H1 (cell line): ENCODE measurements at regions not wholly inside any gene's neighbourhood (a gene's known extent, or its start where the extent isn't known, plus 50 kb on each side); places are given as distances from the start of the nearest gene placed in this dataset.

Experiments
- CREB1 ChIP-seq: IDR thresholded peaks from 2 replicates; pipeline ENCODE4 v1.6.1; 2012; ENCODE audit warnings: inconsistent platforms
- PHF8 ChIP-seq: fragments of 200-600 bp; sonication (generic); conservative IDR thresholded peaks from 2 replicates; pipeline ENCODE4 v1.7.1; 2012; ENCODE audit warnings: low read depth, mild to moderate bottlenecking, inconsistent platforms, low read length, moderate library complexity

DNA sequence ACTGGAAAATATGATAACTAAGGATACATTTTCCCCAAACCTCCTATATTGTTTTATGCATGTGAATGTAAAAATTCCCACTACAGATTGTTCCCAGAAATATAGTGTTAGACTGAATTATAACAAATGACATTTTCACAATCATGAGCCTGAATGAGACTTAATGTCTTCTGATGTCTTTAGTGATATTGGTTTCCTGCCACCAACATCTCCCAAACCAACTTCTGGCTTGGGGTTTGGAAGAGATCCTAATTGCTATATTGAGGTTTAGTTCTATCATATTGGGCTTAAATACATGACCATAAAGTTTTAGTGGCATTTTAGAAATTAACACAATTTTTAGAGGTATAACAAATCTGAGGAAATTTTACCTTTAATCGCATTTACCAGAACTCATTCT lies 445.3 kb upstream of the CCDC54 start (continued):
- TF ChIP-seq CREB1, result no peak
- no peak for TF ChIP-seq PHF8
